ENCODE measurements at regions not wholly inside any gene's neighbourhood (a gene's known extent, or its start where the extent isn't known, plus 50 kb on each side); places are given as distances from the start of the nearest gene placed in this dataset.

- ChIA-PET CTCF (no interaction called here), POLR2A (no interaction called here)
- no peaks in the 10 kb centered on the region for H3K9me3 ChIP-seq (ENCODE audit: control extremely low read depth in 1 of 3, control insufficient read depth in 2 of 3, insufficient read depth in 1 of 3, low read length in 2 of 3)
- intact Hi-C loops (cut with micrococcal nuclease): no loop called here
- no peaks in the 10 kb centered on the region for H3K9me3 Mint-ChIP-seq (ENCODE audit: insufficient read depth)
- no peaks in the 10 kb centered on the region for H3K36me3 ChIP-seq (replicated peaks in 1 of 2; ENCODE audit: control extremely low read depth in 1 of 2, control insufficient read depth in 1 of 2, extremely low read depth in 1 of 2, insufficient read depth in 2 of 2, low read length in 1 of 2)
- no peak overlapping the region for H3K27ac ChIP-seq (ENCODE audit: low read length in 2 of 2)
- H3K4me1 ChIP-seq (ENCODE audit: control insufficient read depth in 2 of 2, insufficient read depth in 2 of 2, low read length in 2 of 2): no peaks in the 10 kb centered on the region
- no peaks in the 10 kb centered on the region for H3K27me3 ChIP-seq (replicated peaks in 1 of 4; ENCODE audit: control extremely low read depth in 1 of 4, control insufficient read depth in 3 of 4, insufficient read depth in 4 of 4, low read length in 3 of 4)
- H3K4me1 Mint-ChIP-seq: no peaks in the 10 kb centered on the region
- TF ChIP-seq CTCF (IDR thresholded peaks at IDR 0.05): no peak
- no peak for TF ChIP-seq EZH2 (IDR thresholded peaks at IDR 0.05; ENCODE audit: borderline replicate concordance, insufficient read depth, low read depth, low read length, poor library complexity, severe bottlenecking)
- no CpG with 5 or more reads among the region's 4 CpGs for WGBS (ENCODE audit: insufficient coverage)
- H3K4me3 ChIP-seq (ENCODE audit: control extremely low read depth in 1 of 5, extremely low read depth in 1 of 5, insufficient read depth in 1 of 5, low read depth in 2 of 5, low read length in 4 of 5): no peak overlapping the region
- no peaks in the 10 kb centered on the region for H3K79me2 ChIP-seq (ENCODE audit: control insufficient read depth, insufficient read depth, low read length)
- H3K9ac ChIP-seq (ENCODE audit: low read length): no peak overlapping the region
- H3K4me2 ChIP-seq (replicated peaks; ENCODE audit: low read depth, low read length, poor library complexity, severe bottlenecking): no peak overlapping the region
- H3K27me3 Mint-ChIP-seq: no peaks in the 10 kb centered on the region
- no peak overlapping the region for H2AFZ ChIP-seq (ENCODE audit: insufficient read depth, low read depth, low read length, poor library complexity, severe bottlenecking)
- H4K20me1 ChIP-seq (ENCODE audit: control insufficient read depth, insufficient read depth, low read length, poor library complexity, severe bottlenecking): no peaks in the 10 kb centered on the region
- H3K4me3 Mint-ChIP-seq: no peak overlapping the region
- no peak overlapping the region for H3K27ac Mint-ChIP-seq
- ATAC-seq (ENCODE audit: low read depth) (no peak), DNase-seq (no peak)
Measured at GRCh38 chr7:46626261-46626660, 705.2 kb upstream of the IGFBP3 start.

- Histone ChIP-seq H3K9me3 (ENCODE audit: control extremely low read depth in 1 of 3, control insufficient read depth in 2 of 3, insufficient read depth in 1 of 3, low read length in 2 of 3) (no peaks in the 10 kb centered on the region), H2AFZ (ENCODE audit: insufficient read depth, low read depth, low read length, poor library complexity, severe bottlenecking) (no peak overlapping the region), H3K4me1 (ENCODE audit: control insufficient read depth in 2 of 2, insufficient read depth in 2 of 2, low read length in 2 of 2) (no peaks in the 10 kb centered on the region), H3K27me3 (replicated peaks in 1 of 4; ENCODE audit: control extremely low read depth in 1 of 4, control insufficient read depth in 3 of 4, insufficient read depth in 4 of 4, low read length in 3 of 4) (no peaks in the 10 kb centered on the region), H3K9ac (ENCODE audit: low read length) (no peak overlapping the region), H3K4me3 (ENCODE audit: control extremely low read depth in 1 of 5, extremely low read depth in 1 of 5, insufficient read depth in 1 of 5, low read depth in 2 of 5, low read length in 4 of 5) (no peak overlapping the region), H4K20me1 (ENCODE audit: control insufficient read depth, insufficient read depth, low read length, poor library complexity, severe bottlenecking) (no peaks in the 10 kb centered on the region), H3K36me3 (replicated peaks in 1 of 2; ENCODE audit: control extremely low read depth in 1 of 2, control insufficient read depth in 1 of 2, extremely low read depth in 1 of 2, insufficient read depth in 2 of 2, low read length in 1 of 2) (no peaks in the 10 kb centered on the region), H3K4me2 (replicated peaks; ENCODE audit: low read depth, low read length, poor library complexity, severe bottlenecking) (no peak overlapping the region), H3K27ac (ENCODE audit: low read length in 2 of 2) (no peak overlapping the region), H3K79me2 (ENCODE audit: control insufficient read depth, insufficient read depth, low read length) (no peaks in the 10 kb centered on the region)
- no peaks in the 10 kb centered on the region for H3K27me3 Mint-ChIP-seq
- WGBS (ENCODE audit: insufficient coverage): 58% methylated on average over 2 of the region's 2 CpGs
- CTCF ChIA-PET: no interaction called here
- no peaks in the 10 kb centered on the region for H3K4me1 Mint-ChIP-seq
- POLR2A ChIA-PET: no interaction called here
- TF ChIP-seq EZH2 (IDR thresholded peaks at IDR 0.05; ENCODE audit: borderline replicate concordance, insufficient read depth, low read depth, low read length, poor library complexity, severe bottlenecking) (no peak), CTCF (IDR thresholded peaks at IDR 0.05) (no peak)
- DNase-seq (no peak), ATAC-seq (ENCODE audit: low read depth) (no peak)
- H3K9me3 Mint-ChIP-seq (ENCODE audit: insufficient read depth): no peaks in the 10 kb centered on the region
- no peak overlapping the region for H3K4me3 Mint-ChIP-seq
- intact Hi-C loops (cut with micrococcal nuclease): no loop called here
- H3K27ac Mint-ChIP-seq: no peak overlapping the region
Measured at GRCh38 chr7:46625032-46625431, 704.0 kb upstream of the IGFBP3 start.
